Omental fat pad (tissue), 3 donors: ENCODE measurements at regions not wholly inside any gene's neighbourhood (a gene's known extent, or its start where the extent isn't known, plus 50 kb on each side); places are given as distances from the start of the nearest gene placed in this dataset.

ENCODE experiments used
- ATAC-seq: fragments of 150-250 bp; one replicate; pipeline ENCODE4 v1.9.1; 2016; ENCODE audit warnings: mild to moderate bottlenecking, moderate library complexity; ENCODE audit not compliant: low FRiP score
- DNase-seq: peaks from one replicate; pipeline ENCODE4 v3.0.0-alpha.2; 2019; ENCODE audit warnings: low spot score
- TF ChIP-seq, protein P1 (sequence below), 3 donors: fragments of 450-650 bp; IDR thresholded peaks; one replicate each; pipeline ENCODE4 v1.5.1; 2016 to 2017; ENCODE audit warnings: antibody characterized with exemption in 3 of 3, mild to moderate bottlenecking in 3 of 3, moderate library complexity in 2 of 3

DNA sequence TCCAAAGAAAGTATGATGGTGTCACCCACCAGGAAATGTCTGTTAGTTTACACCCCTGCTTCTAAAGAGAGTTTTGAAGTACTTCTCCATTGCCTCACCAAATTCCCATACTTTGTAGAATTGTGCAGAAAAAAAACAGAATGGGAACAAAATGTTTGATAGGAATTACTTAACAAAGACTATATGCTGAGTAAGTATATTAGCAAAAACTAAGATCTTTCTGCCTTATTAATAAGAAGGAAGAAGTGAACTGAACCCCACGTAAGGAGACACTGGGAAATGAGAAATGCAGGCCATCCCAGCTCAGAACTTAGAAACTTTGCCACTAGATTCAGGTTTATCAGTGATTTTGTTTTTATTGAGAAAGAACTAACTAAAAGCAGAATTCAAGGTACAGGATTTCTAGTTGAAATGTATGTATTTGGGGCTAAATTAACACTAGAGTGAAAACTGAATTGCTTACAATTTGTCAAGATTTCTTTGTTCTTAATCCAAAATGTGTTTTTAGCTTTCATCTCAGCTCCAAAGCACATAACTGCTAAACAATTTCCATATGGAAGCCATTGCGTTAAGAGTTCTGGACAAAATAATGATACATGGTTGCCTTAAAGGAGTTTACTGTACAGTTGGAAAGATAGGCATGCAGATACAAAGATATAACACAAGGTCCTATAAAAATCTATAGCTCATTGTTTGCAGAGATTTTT, 102.7 kb upstream of the BMP5 start:
- no peak for ATAC-seq
- no peak for DNase-seq

DNA sequence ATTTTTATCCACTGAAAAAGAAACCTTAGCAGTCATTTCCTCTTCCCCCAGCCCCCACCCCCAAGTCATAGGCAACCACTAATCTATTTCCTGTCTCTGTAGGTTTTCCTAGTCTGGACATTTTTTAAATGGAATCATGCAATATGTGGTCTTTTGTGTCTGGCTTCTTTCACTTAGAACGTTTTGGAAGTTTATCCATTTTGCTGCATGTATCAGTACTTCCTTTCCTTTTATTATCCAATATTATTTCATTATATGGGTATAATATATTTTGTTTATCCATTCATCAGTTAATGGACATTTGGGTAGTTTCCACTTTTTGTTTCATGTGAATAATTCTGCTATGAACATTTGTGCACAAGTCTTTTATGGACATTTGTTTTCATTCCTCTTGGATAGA, 99.3 kb upstream of the BMP5 start:
- ATAC-seq (no peak), DNase-seq (no peak)
- TF ChIP-seq, protein P1, sequence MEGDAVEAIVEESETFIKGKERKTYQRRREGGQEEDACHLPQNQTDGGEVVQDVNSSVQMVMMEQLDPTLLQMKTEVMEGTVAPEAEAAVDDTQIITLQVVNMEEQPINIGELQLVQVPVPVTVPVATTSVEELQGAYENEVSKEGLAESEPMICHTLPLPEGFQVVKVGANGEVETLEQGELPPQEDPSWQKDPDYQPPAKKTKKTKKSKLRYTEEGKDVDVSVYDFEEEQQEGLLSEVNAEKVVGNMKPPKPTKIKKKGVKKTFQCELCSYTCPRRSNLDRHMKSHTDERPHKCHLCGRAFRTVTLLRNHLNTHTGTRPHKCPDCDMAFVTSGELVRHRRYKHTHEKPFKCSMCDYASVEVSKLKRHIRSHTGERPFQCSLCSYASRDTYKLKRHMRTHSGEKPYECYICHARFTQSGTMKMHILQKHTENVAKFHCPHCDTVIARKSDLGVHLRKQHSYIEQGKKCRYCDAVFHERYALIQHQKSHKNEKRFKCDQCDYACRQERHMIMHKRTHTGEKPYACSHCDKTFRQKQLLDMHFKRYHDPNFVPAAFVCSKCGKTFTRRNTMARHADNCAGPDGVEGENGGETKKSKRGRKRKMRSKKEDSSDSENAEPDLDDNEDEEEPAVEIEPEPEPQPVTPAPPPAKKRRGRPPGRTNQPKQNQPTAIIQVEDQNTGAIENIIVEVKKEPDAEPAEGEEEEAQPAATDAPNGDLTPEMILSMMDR (IDR thresholded peaks at IDR 0.05) = no peak

More for the DNA sequence above, 102.7 kb upstream of the BMP5 start:
- TF ChIP-seq, protein P1 (IDR thresholded peaks at IDR 0.05) = no peak

DNA sequence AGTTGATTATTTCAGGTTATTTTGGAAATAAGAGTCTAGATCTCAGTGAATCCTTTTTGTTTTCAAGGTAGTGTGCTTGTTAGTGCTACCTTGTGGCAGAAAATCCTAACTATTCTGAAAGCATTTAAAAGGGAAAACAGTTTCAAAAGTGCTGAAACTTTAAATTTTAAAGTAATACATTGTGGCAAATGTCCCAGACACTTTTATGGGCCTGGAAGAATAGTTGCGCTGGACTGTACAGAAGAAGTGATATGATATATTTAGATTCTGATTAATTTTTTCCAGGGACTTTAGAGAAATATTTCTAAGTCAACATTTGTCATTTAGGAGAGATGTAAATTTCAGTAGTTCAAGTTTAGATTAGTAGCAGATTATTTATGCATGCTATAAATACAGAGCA, 96.7 kb upstream of the BMP5 start:
- DNase-seq = no peak
- ATAC-seq = no peak
- TF ChIP-seq, protein P1 (IDR thresholded peaks at IDR 0.05) = no peak

DNA sequence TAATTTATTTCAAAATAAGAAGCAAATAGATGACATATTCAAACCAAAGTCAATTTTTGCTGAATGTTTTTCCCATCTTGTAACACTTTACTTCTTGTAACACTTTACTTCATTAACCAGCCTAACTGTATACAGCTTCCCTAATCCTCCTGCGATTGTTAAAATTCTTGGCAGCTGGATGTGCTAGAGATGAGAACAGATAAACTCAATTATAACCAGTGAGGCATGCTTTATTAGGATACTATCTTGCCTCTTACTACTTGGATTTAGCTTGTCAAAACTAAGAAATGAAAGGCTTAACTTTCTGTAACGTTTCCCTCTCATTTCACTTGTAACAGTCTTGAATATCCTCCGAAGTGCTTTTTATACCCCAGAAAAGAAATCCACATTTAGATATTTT, 94.1 kb upstream of the BMP5 start:
- TF ChIP-seq, protein P1 (IDR thresholded peaks at IDR 0.05) = no peak
- DNase-seq = no peak
- ATAC-seq = no peak

DNA sequence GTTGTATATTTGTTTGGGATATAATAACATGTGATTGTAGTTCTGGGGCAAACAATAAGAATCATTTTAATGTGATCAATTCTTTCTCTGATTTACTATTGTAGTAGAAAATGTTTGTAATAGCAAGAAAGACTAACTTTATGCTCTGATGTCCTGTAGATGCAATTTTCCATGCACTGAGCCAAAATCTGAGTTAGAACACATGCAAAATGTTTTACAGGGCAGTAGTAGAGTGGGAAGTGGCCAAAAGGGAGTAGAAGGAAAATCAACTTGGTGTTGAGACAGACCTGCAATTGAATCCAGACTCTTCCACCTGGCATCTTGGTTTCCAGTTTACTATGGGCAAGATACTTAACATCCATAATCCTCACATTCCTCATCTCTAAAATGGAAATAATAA, 93.5 kb upstream of the BMP5 start:
- no peak for ATAC-seq

DNA sequence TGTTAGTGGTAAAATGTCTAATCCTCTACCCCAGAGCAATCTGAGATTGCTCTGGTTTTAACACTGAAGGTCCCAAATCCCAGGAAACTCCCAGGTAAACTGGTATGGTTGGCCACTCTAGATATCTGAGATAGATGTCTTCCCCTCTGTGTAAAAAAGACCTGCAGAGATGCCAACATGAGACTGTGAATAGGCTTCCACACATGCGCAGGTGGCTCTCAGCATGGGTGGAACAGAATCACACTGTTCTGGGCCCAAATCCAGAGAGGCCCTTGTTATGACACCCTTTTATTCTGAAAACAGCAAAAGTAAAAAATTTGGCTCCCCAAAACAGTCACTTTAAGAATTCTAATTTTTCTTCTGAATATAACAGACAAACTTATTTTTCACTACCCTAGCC, 88.7 kb upstream of the BMP5 start:
- DNase-seq (no peak), ATAC-seq (no peak)
- TF ChIP-seq, protein P1 (IDR thresholded peaks at IDR 0.05) = no peak

More for the DNA sequence above, 93.5 kb upstream of the BMP5 start:
- TF ChIP-seq, protein P1 (IDR thresholded peaks at IDR 0.05) = no peak
- DNase-seq = no peak

DNA sequence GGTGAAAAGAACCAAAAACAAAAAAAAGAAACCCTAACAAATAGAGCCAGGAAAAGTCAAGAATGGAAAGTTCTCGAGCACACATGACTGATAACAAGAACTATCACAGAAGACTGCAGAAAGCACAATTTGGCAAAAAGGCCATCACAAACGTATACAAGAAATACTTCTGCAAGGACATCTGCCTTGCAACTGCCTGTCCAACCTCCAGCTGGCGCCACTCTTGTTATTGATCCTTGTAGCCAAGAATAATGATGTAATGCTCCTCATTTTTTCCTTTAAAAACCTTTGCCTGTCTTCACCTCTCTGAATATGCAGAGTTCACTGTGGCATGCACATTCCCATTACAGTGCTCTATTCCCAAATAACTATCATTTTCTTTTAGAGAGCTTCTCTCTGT, 87.9 kb upstream of the BMP5 start:
- no peak for ATAC-seq
- TF ChIP-seq, protein P1 (IDR thresholded peaks at IDR 0.05) = no peak
- DNase-seq = no peak
